Epithelial cell of esophagus (primary cell): ENCODE measurements at regions not wholly inside any gene's neighbourhood (a gene's known extent, or its start where the extent isn't known, plus 50 kb on each side); places are given as distances from the start of the nearest gene placed in this dataset.
A peak's percentile ranks its signal among the peaks of the same experiment; 100 is the strongest.

ENCODE experiments used
- DNase-seq: peaks from one replicate; pipeline ENCODE4 v3.0.0; 2010; ENCODE audit warnings: low read depth
- H3K4me3 ChIP-seq: 2 replicates; pipeline ENCODE4 v1.5.1; 2011; ENCODE audit warnings: mild to moderate bottlenecking, low read length, control low read depth
- CTCF ChIP-seq: IDR thresholded peaks from 2 replicates; pipeline ENCODE4 v1.5.1; 2011; ENCODE audit warnings: low read depth, mild to moderate bottlenecking, low read length, control low read depth, inconsistent platforms; ENCODE audit not compliant: insufficient read depth; ENCODE audit errors: missing control alignments

GRCh38 chr2:145488571-145488970 is 968.7 kb upstream of the ZEB2 start:
- H3K4me3 ChIP-seq = no peak overlapping the region
- no peak for TF ChIP-seq CTCF
- no peak for DNase-seq

- no peak overlapping the region for H3K4me3 ChIP-seq
- DNase-seq = peak; percentile 84
Measured at GRCh38 chr2:145484448-145485097, 964.7 kb upstream of the ZEB2 start.

GRCh38 chr2:145483854-145484253 is 963.9 kb upstream of the ZEB2 start:
- no peak for DNase-seq
- H3K4me3 ChIP-seq = no peak overlapping the region
- no peak for TF ChIP-seq CTCF

More at GRCh38 chr2:145484448-145485097, 964.7 kb upstream of the ZEB2 start:
- peak; percentile 51 for TF ChIP-seq CTCF

- DNase-seq = no peak
- H3K4me3 ChIP-seq = no peak overlapping the region
- no peak for TF ChIP-seq CTCF
Measured at GRCh38 chr2:145481334-145481922, 961.5 kb upstream of the ZEB2 start.

GRCh38 chr2:145464866-145465265 is 944.9 kb upstream of the ZEB2 start:
- DNase-seq = no peak
- no peak overlapping the region for H3K4me3 ChIP-seq
- TF ChIP-seq CTCF = no peak

- no peak overlapping the region for H3K4me3 ChIP-seq
- TF ChIP-seq CTCF = no peak
- DNase-seq = no peak
Measured at GRCh38 chr2:145460112-145460511, 940.2 kb upstream of the ZEB2 start.
